WERI-Rb-1 (cell line): ENCODE measurements at regions not wholly inside any gene's neighbourhood (a gene's known extent, or its start where the extent isn't known, plus 50 kb on each side); places are given as distances from the start of the nearest gene placed in this dataset.

Source experiments
- DNase-seq: peaks from one replicate; pipeline ENCODE4 v3.0.0-alpha.2; 2020
- H3K27ac ChIP-seq: fragments of 250-450 bp; sonication (Bioruptor Pico); 2 replicates; pipeline ENCODE4 v1.5.1; 2020; ENCODE audit warnings: mild to moderate bottlenecking, moderate library complexity
- H3K27me3 ChIP-seq: fragments of 250-450 bp; sonication (Bioruptor Pico); 2 replicates; pipeline ENCODE4 v1.5.1; 2021; ENCODE audit warnings: mild to moderate bottlenecking, low read depth, moderate library complexity; ENCODE audit not compliant: insufficient read depth, severe bottlenecking
- H3K36me3 ChIP-seq: fragments of 250-450 bp; sonication (Bioruptor Pico); 2 replicates; pipeline ENCODE4 v1.5.1; 2020; ENCODE audit warnings: mild to moderate bottlenecking, moderate library complexity
- H3K4me3 ChIP-seq: 2 replicates; pipeline ENCODE4 v1.5.1; 2011; ENCODE audit warnings: low read depth, mild to moderate bottlenecking, control low read depth, low read length
- H3K9me3 ChIP-seq: fragments of 250-450 bp; sonication (Bioruptor Pico); 2 replicates; pipeline ENCODE4 v1.5.1; 2021; ENCODE audit warnings: mild to moderate bottlenecking, moderate library complexity; ENCODE audit not compliant: severe bottlenecking
- TF ChIP-seq, protein P1 (sequence below): IDR thresholded peaks from 2 replicates; pipeline ENCODE4 v1.5.1; 2011; ENCODE audit warnings: low read depth, mild to moderate bottlenecking, control low read depth, inconsistent platforms, low read length

DNA sequence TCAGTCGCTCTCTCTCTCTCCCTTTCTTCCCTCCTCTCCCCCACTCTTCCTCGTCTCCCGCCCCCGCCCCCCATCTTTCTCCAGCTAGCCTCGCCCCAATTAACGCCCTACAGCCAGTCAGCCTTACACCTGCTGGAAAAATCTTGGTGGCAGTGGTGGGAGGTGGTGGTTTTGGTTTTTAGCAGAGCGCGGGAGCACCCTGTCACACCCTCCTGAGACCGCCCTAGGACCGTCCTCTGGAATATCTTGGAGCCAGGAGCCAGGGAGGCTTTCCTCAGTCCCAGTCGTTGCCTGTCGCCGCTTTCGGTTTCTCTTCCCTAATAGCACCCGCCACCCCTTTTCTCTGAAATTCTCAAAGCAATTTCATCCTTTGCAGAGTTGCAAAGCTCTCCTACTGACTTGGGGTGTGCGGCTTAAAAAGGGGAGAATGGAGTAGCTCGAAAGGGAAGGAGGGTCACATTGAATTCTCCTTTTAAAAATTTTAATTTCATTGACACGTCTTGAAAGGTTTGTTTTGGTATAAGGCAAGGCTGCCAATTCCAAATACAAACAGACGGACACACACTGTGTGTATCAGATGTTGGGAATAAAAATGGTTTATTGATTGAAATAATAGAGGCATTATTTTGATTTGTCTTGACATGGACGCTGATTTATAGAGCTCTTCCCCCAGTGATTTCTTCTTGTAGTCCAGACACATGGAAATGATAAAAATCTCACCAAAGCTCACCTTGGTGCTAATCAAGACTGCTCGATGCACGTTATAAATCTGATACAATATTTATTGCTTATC lies 301.3 kb downstream of the PARP8 start:
- Histone ChIP-seq H3K4me3 (no peak overlapping the region), H3K27me3 (peaks cover 87% of the 10 kb centered on the region), H3K36me3 (no peaks in the 10 kb centered on the region), H3K9me3 (peaks cover 4% of the 10 kb centered on the region), H3K27ac (no peak overlapping the region)
- TF ChIP-seq, protein P1, sequence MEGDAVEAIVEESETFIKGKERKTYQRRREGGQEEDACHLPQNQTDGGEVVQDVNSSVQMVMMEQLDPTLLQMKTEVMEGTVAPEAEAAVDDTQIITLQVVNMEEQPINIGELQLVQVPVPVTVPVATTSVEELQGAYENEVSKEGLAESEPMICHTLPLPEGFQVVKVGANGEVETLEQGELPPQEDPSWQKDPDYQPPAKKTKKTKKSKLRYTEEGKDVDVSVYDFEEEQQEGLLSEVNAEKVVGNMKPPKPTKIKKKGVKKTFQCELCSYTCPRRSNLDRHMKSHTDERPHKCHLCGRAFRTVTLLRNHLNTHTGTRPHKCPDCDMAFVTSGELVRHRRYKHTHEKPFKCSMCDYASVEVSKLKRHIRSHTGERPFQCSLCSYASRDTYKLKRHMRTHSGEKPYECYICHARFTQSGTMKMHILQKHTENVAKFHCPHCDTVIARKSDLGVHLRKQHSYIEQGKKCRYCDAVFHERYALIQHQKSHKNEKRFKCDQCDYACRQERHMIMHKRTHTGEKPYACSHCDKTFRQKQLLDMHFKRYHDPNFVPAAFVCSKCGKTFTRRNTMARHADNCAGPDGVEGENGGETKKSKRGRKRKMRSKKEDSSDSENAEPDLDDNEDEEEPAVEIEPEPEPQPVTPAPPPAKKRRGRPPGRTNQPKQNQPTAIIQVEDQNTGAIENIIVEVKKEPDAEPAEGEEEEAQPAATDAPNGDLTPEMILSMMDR: no peak
- DNase-seq: no peak

DNA sequence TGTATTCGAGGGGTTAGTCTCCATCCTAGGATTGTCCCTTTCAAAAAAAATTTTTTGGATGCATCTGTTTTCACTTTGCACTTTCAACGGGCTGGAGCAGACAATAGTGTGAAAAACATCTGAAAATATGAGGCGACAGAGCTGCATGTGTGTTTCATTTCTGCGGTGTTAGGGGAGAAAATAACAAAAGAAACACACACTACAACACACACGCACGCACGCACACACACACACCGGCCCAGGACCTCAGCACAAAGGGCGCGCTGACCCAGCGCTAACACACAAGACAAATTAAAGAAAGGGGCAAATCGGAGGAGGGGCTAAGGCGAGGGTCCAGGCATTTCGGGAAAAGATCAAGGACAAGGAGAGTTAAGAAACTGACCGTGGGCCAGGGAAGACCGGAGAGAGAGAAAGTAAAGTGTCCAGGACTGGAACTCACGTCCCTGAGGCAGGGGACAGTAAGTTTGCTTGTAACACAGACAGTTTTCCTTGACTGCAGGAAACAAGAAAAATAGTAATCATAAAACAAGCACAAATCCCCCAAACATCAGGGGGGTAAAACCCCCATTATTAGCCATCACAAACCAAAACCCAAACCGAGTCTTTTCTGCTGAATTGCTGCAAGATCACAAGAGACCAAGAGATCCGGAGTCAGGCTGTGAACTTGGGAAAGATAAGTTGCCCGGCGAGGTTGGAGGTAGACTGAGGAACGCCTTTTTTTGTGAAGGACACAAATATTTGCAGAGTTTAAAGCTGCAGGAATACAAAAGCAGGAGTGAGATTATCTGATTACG lies 302.1 kb downstream of the PARP8 start:
- H3K9me3 ChIP-seq: peaks cover 4% of the 10 kb centered on the region
- DNase-seq: no peak
- no peaks in the 10 kb centered on the region for H3K36me3 ChIP-seq
- no peak overlapping the region for H3K27ac ChIP-seq
- H3K27me3 ChIP-seq: peaks cover 90% of the 10 kb centered on the region
- TF ChIP-seq, protein P1: no peak
- H3K4me3 ChIP-seq: no peak overlapping the region

DNA sequence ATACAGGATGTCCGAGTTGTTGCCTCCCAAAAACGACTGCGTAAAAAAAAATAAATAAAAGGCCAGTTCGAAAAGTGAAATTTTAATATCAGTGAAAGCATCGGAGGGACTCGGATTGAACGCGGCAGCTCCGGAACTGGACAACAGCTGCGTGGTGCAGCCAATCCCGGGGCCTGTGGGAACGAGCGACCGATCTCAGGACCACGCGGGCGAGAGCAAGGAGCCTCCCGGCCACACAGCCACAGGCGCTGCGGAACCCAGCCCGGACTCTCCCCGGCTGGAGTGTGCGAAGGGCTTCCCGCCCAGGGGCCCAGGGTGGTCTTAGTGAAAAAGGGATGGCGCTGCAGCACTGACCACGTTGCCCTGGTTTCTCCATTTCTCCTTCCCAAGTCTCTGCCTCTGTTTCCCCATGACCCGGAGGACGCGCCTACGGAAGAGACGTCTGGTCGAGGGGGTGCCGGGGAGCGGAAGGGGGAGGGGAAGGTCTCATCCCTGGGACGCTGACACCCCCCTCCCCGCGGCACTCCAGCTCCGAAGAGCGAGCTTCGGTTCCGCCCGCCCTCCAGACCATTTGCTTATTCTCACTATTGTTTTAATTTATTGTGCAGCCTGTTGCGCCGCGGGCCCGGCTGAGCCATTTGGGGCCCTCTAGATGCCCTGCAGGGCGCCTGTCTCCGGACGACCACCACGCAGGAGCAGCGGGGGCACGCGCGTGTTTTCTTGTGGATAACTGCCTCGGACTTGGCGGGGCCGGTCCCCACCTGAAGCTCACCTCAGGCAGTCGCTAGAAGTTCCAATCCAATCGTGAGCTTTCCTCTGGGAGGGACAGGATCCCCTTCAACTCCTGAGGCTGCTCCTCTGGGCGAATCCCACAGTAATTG lies 303.0 kb downstream of the PARP8 start:
- DNase-seq: no peak
- peaks cover 4% of the 10 kb centered on the region for H3K9me3 ChIP-seq
- H3K27ac ChIP-seq: no peak overlapping the region
- TF ChIP-seq, protein P1: no peak
- H3K4me3 ChIP-seq: no peak overlapping the region
- no peaks in the 10 kb centered on the region for H3K36me3 ChIP-seq
- H3K27me3 ChIP-seq: peaks cover 88% of the 10 kb centered on the region

DNA sequence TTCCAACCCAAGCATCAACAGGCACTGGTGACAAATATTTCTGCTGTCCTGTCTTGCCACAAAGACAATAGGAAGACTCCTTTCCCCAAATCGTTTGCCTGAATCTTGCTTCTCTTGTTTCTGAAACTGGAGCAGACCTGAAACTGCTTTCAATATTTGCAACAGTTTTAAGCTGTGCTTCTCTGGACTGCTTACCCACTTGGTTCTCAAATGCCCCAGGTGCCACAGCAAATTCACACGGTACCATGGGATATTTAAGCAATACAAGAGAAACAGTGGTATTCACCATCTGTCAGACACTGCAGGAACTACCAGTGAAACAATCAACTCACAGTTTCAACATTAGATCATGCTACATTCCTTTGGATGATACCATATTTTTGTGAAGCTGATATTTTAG lies 309.4 kb downstream of the PARP8 start:
- Histone ChIP-seq H3K36me3 (no peaks in the 10 kb centered on the region), H3K27me3 (peaks cover 62% of the 10 kb centered on the region), H3K27ac (no peak overlapping the region), H3K4me3 (no peak overlapping the region), H3K9me3 (no peaks in the 10 kb centered on the region)
- no peak for DNase-seq
- TF ChIP-seq, protein P1: no peak

DNA sequence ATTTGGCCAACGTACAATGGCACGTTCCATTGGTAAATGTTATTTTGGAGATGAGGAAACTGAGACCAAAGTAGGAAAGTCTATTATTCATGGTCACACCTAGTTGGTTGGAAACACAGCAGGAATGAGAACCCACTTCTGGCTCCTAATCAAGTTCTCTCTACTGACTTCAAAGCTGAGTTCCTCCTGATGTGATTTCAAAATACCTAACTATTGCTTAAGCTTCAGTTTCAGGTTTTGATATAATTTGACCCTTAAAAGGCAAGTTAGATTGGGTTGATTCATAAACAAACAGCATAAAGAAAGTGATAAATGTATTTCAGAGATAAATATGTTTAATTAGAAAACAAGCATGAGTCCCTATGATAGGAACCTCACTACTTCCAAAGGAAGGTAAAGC lies 312.5 kb downstream of the PARP8 start:
- TF ChIP-seq, protein P1: no peak
- DNase-seq: no peak
- no peak overlapping the region for H3K4me3 ChIP-seq
- H3K36me3 ChIP-seq: no peaks in the 10 kb centered on the region
- no peak overlapping the region for H3K27ac ChIP-seq
- H3K9me3 ChIP-seq: peaks cover 3% of the 10 kb centered on the region
- peaks cover 57% of the 10 kb centered on the region for H3K27me3 ChIP-seq
